ENCODE measurements at regions not wholly inside any gene's neighbourhood (a gene's known extent, or its start where the extent isn't known, plus 50 kb on each side); places are given as distances from the start of the nearest gene placed in this dataset.

GRCh38 chr2:41457026-41457425 is 590.8 kb upstream of the PKDCC start:
- H3K27ac ChIP-seq (ENCODE audit: insufficient read depth, low read length): no peak overlapping the region
- DNase-seq (ENCODE audit: low read depth in 2 of 2): no peak
- H3K36me3 ChIP-seq (ENCODE audit: control insufficient read depth, insufficient read depth, low read length): no peaks in the 10 kb centered on the region
- TF ChIP-seq EZH2 (IDR thresholded peaks at IDR 0.05; ENCODE audit: low read length, missing control alignments) (no peak), CTCF (conservative IDR thresholded peaks at IDR 0.05 in 1 of 2, IDR thresholded peaks at IDR 0.05 in 1 of 2; ENCODE audit: low read depth in 1 of 2, low read length in 2 of 2) (no peak)
- H2AFZ ChIP-seq (ENCODE audit: low read length): no peak overlapping the region
- H3K79me2 ChIP-seq (ENCODE audit: control insufficient read depth, insufficient read depth, low read length): no peaks in the 10 kb centered on the region
- H3K9me3 ChIP-seq (ENCODE audit: control insufficient read depth, insufficient read depth, low read depth, low read length): no peaks in the 10 kb centered on the region
- no peak overlapping the region for H3K9ac ChIP-seq (ENCODE audit: insufficient read depth, low read length)
- no peaks in the 10 kb centered on the region for H4K20me1 ChIP-seq (ENCODE audit: control insufficient read depth, extremely low read depth, insufficient read depth, low read length)
- no peaks in the 10 kb centered on the region for H3K4me1 ChIP-seq (ENCODE audit: control insufficient read depth, extremely low read depth, insufficient read depth, low read length)
- H3K4me3 ChIP-seq (replicated peaks in 1 of 4; ENCODE audit: control extremely low read depth in 1 of 4, insufficient read depth in 1 of 4, low read depth in 3 of 4, low read length in 4 of 4): no peak overlapping the region
- H3K27me3 ChIP-seq (ENCODE audit: control insufficient read depth, insufficient read depth, low read length): no peaks in the 10 kb centered on the region
- H3K4me2 ChIP-seq (ENCODE audit: extremely low read depth, insufficient read depth, low read length): no peak overlapping the region

GRCh38 chr2:41460661-41461060 is 587.2 kb upstream of the PKDCC start:
- no peak overlapping the region for H3K4me3 ChIP-seq (replicated peaks in 1 of 4; ENCODE audit: control extremely low read depth in 1 of 4, insufficient read depth in 1 of 4, low read depth in 3 of 4, low read length in 4 of 4)
- DNase-seq (ENCODE audit: low read depth in 2 of 2): no peak
- H4K20me1 ChIP-seq (ENCODE audit: control insufficient read depth, extremely low read depth, insufficient read depth, low read length): no peaks in the 10 kb centered on the region
- no peak overlapping the region for H3K27ac ChIP-seq (ENCODE audit: insufficient read depth, low read length)
- H3K9ac ChIP-seq (ENCODE audit: insufficient read depth, low read length): no peak overlapping the region
- no peak for TF ChIP-seq EZH2 (IDR thresholded peaks at IDR 0.05; ENCODE audit: low read length, missing control alignments)
- no peaks in the 10 kb centered on the region for H3K79me2 ChIP-seq (ENCODE audit: control insufficient read depth, insufficient read depth, low read length)
- no peak overlapping the region for H3K4me2 ChIP-seq (ENCODE audit: extremely low read depth, insufficient read depth, low read length)
- H2AFZ ChIP-seq (ENCODE audit: low read length): no peak overlapping the region
- no peaks in the 10 kb centered on the region for H3K9me3 ChIP-seq (ENCODE audit: control insufficient read depth, insufficient read depth, low read depth, low read length)
- no peaks in the 10 kb centered on the region for H3K4me1 ChIP-seq (ENCODE audit: control insufficient read depth, extremely low read depth, insufficient read depth, low read length)
- no peaks in the 10 kb centered on the region for H3K27me3 ChIP-seq (ENCODE audit: control insufficient read depth, insufficient read depth, low read length)
- no peaks in the 10 kb centered on the region for H3K36me3 ChIP-seq (ENCODE audit: control insufficient read depth, insufficient read depth, low read length)

GRCh38 chr2:41464395-41464794 is 583.4 kb upstream of the PKDCC start:
- TF ChIP-seq CTCF (conservative IDR thresholded peaks at IDR 0.05 in 1 of 2, IDR thresholded peaks at IDR 0.05 in 1 of 2; ENCODE audit: low read depth in 1 of 2, low read length in 2 of 2): no peak
- no peak for TF ChIP-seq EZH2 (IDR thresholded peaks at IDR 0.05; ENCODE audit: low read length, missing control alignments)
- H3K27ac ChIP-seq (ENCODE audit: insufficient read depth, low read length): no peak overlapping the region
- DNase-seq (ENCODE audit: low read depth in 2 of 2): no peak
- no peaks in the 10 kb centered on the region for H3K27me3 ChIP-seq (ENCODE audit: control insufficient read depth, insufficient read depth, low read length)
- H3K9me3 ChIP-seq (ENCODE audit: control insufficient read depth, insufficient read depth, low read depth, low read length): no peaks in the 10 kb centered on the region
- H4K20me1 ChIP-seq (ENCODE audit: control insufficient read depth, extremely low read depth, insufficient read depth, low read length): no peaks in the 10 kb centered on the region
- no peaks in the 10 kb centered on the region for H3K4me1 ChIP-seq (ENCODE audit: control insufficient read depth, extremely low read depth, insufficient read depth, low read length)
- H3K9ac ChIP-seq (ENCODE audit: insufficient read depth, low read length): no peak overlapping the region
- H3K79me2 ChIP-seq (ENCODE audit: control insufficient read depth, insufficient read depth, low read length): no peaks in the 10 kb centered on the region
- H2AFZ ChIP-seq (ENCODE audit: low read length): no peak overlapping the region
- H3K36me3 ChIP-seq (ENCODE audit: control insufficient read depth, insufficient read depth, low read length): no peaks in the 10 kb centered on the region
- H3K4me3 ChIP-seq (replicated peaks in 1 of 4; ENCODE audit: control extremely low read depth in 1 of 4, insufficient read depth in 1 of 4, low read depth in 3 of 4, low read length in 4 of 4): no peak overlapping the region
- H3K4me2 ChIP-seq (ENCODE audit: extremely low read depth, insufficient read depth, low read length): no peak overlapping the region

Measured in fibroblast of lung (primary cell).